Posterior vena cava (tissue), 2 donors: ENCODE measurements at regions not wholly inside any gene's neighbourhood (a gene's known extent, or its start where the extent isn't known, plus 50 kb on each side); places are given as distances from the start of the nearest gene placed in this dataset.
"Not testable (repeated sequence)": the region's sequence is repeated elsewhere in the genome, so short reads cannot be mapped to it uniquely, and the experiment has no call there.

Experiments
- DNase-seq: peaks from one replicate; pipeline ENCODE4 v3.0.0-alpha.2; 2020; ENCODE audit warnings: low spot score
- intact Hi-C, 2 donors: fragments of 100-400 bp; cut with DNase I; formaldehyde crosslinking; loops; one replicate each; pipeline versions ENCODE4 v1.14.1 to v1.14.2; 2022 to 2023
- donor health status: DM: yes; HTN: yes; CAD: no.
- donor health status: DM: yes; HTN: yes; CAD: no.

DNA sequence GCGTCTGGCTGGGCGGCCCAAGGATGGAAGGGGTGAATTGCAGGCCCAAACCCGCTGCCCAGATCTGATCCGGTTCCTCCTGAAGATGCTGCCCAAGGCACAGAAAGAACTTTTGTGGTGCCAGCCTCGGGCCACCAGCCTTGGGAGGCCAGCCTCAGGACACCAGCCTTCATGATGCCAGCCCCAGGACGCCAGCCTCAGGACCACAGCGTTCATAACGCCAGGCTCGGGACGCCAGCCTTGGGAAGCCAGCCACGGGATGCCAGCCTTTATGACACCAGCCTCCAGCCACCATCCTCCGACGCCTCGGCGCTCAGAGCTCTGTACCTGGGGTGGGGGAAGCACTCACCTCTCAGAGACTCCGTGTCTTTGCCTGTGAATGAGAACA is 107.8 kb downstream of the ADRA2C start:
- DNase-seq: peak; percentile 66
- intact Hi-C loops: no loop called here

DNA sequence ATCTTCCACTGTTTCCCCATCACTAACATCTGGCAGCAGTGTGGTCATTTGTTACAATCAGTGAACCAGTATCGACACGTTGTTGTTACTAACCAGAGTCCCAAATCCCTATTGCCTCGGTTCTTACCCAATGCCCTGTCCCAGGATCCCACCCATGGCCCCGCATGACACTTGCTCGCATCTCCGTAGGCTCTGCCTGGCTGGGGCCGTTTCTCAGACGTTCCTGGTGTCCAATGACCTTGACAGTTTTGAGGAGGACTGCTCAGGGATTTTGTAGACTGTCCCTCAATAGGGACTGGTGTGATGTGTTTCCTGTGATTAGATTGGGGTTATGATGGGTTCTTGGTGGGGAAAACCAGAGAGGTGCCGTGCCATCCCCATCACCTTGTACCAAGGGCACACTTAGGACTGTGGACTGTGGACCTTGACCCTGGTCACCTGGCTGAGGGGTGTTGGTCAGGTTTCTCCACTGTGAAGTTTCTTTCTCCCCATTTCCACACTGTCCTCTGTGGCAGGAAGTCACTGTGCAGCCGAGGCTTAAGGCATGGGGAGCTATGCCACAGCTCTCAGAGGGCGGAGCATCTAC is 108.4 kb downstream of the ADRA2C start:
- peak; percentile 30 for DNase-seq
- intact Hi-C loops: loop anchor here in 1 of 2 donors (5.0 kb wide), 1 partner anchor 387 kb away; no protein-coding TSS in a partner anchor

DNA sequence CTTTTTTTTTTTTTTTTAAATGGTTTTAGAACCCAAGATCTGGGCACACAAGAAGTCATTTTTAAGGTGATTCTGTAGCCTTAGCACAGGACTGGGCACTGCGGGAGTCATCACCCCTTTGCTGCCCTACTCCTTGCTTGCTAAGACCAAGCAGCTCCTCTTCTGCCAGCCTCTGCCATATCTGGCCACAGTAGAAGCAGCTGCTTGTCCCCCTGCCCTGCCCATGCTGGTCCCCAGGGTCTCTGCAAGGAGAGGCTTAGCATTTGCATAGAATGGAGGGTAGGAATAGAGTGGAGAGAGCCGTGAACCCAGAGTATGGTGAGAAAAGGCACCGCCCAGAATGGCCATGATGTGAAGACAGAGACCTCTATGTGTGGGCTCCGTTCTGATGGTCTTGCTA is 109.3 kb downstream of the ADRA2C start:
- intact Hi-C loops: loop anchor here in 1 of 2 donors (5.0 kb wide), 1 partner anchor 388 kb away; no protein-coding TSS in a partner anchor
- DNase-seq: no peak

DNA sequence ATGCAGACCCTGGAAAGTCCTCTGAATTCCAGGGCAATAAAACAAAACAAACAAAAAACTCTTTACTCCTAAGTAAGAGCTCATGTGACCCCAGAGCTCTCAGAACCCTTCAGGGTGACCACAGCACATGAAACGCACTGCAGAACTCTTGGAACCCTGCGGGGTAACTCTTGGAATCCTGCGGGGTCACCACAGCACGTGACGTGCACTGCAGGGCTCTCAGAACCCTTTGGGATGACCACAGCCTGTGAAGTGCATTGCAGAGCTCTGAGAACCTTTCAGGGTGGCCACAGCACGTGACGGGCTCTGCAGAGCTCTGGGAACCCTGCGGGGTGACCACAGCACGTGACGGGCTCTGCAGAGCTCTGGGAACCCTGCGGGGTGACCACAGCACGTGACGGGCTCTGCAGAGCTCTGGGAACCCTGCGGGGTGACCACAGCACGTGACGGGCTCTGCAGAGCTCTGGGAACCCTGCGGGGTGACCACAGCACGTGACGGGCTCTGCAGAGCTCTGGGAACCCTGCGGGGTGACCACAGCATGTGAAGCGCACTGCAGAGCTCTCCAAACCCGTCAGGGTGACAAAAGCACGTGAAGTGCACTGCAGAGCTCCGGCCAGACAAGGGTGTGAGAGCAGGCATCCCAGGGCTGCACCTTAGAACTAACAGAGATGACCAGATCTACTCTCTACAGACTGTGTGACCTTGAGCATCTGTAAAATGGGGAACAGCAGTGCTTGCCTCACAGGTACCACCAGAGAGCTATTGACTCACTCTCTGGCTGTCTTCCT is 110.1 kb downstream of the ADRA2C start:
- DNase-seq: not testable (repeated sequence)

DNA sequence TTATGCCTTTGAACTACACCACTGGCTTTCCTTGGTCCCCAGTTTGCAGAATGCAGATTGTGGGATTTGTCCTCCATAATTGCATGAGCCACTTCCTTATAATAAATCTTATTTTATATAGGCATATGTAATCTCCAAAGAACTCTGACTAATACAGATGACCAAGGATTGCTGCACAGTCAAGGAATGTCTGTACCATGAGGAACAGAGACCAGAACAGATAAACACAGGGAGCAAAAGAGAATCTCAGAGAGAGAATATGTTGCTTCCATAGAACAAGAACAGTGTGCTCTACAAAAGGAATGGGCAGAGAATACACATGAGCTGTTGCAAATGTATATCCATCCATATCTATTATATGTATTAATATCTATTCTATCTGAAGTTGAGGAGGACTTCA is 111.1 kb downstream of the ADRA2C start:
- no peak for DNase-seq
- intact Hi-C loops: loop anchor here in 1 of 2 donors (5.0 kb wide), 1 partner anchor 390 kb away; no protein-coding TSS in a partner anchor

More for the DNA sequence above, 110.1 kb downstream of the ADRA2C start:
- intact Hi-C loops: loop anchor here in 1 of 2 donors (5.0 kb wide), 1 partner anchor 389 kb away; no protein-coding TSS in a partner anchor

DNA sequence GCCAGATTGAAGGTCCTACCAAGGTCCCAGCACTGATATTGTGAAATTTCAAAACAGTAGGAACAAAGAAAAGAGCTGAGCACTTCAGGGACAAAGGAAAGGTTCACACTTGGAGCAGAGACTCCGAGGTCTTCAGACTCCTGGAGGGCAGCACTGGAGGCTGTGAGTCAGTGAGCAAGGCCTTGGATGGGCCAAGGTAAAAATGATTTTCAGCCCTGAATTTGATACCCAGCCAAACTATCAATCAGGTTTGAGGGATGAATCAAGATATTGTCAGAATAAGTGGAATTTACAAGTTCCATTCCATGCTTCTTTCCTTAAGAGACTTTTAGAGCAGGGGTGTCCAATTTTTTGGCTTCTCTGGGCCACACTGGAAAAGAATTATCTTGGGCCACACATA is 111.7 kb downstream of the ADRA2C start:
- no peak for DNase-seq
- intact Hi-C loops: loop anchor here in 1 of 2 donors (5.0 kb wide), 1 partner anchor 391 kb away; no protein-coding TSS in a partner anchor

DNA sequence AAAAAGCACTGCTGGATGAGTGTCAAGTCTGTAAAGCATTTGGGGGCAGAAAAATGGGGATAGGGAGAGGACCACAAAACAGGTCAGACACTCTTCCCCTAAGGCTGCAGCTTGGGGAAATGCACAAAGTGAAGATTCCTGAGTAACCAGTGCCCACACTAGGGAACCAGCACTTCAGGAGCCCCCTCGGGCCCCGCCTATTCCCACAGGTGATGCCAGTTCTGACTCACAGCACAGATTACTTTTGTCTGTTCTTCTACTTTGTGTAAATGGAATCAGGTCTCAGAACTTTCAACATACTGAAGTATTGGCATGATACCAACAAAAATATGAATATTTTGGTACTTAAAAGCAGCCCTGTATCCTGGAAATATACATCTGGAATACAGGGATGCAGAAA is 112.5 kb downstream of the ADRA2C start:
- intact Hi-C loops: loop anchor here in 1 of 2 donors (5.0 kb wide), 1 partner anchor 391 kb away; no protein-coding TSS in a partner anchor
- DNase-seq: no peak

DNA sequence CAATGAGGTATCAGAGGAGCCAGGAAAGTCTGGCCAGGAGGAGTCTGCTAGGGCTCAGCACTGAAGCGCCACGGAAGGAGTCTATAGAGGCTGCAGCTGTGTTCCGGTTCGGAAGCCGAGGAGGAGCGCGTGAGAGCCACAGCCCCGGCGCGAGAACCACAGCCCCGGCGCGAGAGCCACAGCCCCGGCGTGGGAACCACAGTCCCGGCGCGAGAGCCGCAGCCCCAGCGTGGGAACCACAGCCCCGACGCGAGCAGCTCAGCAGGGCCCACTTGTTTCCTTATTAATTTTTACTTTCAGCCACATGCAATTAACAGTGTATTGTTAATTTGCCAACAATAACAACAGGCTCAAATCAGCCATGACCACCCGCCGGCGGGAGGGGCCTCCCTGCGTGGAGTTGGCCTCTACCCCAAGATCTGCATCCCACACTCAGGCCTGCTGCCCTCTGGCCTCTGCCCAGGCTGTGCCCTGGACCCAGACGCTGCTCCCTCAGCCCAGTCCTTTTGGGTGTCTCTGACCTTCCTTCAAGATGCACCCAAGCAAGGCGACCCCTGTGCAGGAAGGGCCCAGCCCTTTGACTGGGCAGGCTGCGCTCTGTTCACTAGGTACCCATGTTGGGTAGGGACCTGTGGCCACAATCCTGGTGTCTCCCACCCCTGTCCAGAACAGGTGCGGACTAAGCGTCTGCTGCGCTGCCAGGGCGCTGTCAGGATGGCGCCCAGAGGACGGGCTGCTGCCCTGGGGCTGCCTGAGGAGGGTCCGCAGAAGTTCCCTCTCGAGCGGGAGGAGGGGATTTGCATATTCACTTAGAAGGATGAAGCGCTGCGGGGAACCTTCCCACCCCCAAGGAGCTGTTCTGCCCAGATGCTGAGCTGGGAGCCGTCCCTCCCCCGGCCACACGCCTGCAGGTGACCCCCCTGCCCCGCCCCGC is 113.8 kb downstream of the ADRA2C start:
- intact Hi-C loops: loop anchor here in 1 of 2 donors (5.0 to 10.0 kb wide), 2 partner anchors 115 to 393 kb away; partner anchors contain the start of gene ADRA2C
- no peak for DNase-seq

DNA sequence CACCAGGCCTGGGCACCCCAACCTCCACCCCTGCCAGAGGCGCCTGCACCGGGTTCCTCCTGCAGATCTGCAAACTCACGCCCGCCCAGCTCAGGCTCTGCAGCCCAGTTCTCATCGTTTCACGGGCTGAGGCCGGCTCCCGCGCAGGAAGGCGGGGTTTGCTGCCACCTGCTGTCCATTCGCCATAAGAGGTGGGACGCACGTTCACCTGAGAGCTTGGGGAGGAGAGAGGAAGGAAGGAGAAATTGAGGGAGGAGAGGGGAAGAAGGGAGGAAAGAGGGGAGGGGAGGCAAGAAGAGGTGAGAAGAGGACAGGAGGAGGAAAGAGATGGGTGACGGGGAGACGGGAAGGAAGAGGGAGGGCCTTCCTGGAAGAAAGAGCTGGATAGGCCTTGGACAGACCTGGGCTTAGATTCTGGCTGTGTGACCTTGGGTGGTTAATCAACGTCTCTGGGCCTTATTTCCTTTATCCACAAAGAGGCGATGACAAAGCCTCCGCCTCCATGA is 114.5 kb downstream of the ADRA2C start:
- intact Hi-C loops: loop anchor here in 1 of 2 donors (10.0 kb wide), 1 partner anchor 116 kb away; the partner anchor contains the start of gene ADRA2C
- DNase-seq: no peak

DNA sequence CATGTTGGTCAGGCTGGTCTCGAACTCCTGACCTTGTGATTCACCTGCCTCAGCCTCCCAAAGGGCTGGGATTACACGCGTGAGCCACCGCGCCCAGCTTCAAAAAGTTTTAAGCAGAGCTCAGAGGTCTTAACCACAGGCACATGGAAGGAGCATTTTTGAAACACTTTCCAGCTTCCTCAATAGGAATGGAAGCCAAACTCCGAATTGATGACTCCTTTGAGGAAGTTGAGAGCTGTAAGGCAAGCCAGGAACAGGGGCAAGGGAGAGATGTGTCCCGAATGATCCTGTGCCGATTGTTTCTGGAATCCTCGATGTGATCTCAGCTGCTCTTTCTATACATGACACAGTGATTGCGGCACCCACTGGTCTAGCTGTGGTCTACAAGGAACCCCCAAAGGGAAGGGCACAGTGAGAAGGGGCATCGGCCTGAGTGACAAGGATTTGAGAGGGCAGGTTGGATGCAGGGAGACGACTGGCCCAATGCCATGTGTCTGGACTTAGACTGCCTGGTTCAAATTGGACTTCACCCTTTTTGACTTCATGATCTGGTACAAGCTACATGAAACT is 116.2 kb downstream of the ADRA2C start:
- DNase-seq: not testable (repeated sequence)
- intact Hi-C loops: loop anchor here in 1 of 2 donors (10.0 kb wide), 1 partner anchor 118 kb away; the partner anchor contains the start of gene ADRA2C

DNA sequence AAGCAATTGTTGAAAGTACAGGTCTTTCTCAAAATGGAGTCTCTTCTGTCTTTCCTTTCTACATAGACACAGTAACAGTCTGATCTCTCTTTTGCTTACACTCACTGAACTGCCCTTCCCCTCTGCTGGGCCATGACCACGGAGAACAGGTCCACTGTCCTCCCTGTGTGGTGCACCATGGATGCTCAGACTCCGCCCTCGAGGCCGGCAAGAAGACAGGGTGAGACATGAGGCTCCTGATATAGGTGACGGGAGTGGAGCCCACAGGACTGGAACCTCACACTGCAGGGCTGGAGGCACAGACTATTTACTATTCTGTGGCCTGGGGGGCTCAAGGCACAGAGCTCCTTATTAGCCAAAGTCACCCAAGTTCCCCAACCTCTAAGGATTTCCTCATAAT is 118.1 kb downstream of the ADRA2C start:
- intact Hi-C loops: loop anchor here in 1 of 2 donors (10.0 kb wide), 1 partner anchor 119 kb away; the partner anchor contains the start of gene ADRA2C
- not testable (repeated sequence) for DNase-seq

DNA sequence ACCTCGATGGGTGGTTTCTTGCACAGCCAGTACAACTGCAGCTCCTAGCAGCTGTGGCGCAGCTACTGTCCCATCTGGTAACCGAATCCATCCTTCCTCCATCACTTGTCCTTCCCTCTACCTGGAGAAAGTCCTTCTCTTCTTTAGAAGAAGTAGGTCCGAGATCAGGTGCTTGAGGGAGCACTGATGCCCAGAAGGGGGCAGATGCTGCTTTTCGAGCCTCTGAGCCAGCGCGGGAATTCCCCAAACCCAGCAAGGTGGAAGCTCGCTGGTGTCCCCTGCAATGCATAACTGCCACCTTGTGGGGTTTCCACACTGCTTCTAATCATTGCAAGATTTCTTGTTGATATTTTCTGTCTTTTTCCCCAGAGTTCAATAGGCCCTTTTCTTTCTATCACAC is 127.4 kb downstream of the ADRA2C start:
- intact Hi-C loops, DNase-seq: not testable (repeated sequence)

DNA sequence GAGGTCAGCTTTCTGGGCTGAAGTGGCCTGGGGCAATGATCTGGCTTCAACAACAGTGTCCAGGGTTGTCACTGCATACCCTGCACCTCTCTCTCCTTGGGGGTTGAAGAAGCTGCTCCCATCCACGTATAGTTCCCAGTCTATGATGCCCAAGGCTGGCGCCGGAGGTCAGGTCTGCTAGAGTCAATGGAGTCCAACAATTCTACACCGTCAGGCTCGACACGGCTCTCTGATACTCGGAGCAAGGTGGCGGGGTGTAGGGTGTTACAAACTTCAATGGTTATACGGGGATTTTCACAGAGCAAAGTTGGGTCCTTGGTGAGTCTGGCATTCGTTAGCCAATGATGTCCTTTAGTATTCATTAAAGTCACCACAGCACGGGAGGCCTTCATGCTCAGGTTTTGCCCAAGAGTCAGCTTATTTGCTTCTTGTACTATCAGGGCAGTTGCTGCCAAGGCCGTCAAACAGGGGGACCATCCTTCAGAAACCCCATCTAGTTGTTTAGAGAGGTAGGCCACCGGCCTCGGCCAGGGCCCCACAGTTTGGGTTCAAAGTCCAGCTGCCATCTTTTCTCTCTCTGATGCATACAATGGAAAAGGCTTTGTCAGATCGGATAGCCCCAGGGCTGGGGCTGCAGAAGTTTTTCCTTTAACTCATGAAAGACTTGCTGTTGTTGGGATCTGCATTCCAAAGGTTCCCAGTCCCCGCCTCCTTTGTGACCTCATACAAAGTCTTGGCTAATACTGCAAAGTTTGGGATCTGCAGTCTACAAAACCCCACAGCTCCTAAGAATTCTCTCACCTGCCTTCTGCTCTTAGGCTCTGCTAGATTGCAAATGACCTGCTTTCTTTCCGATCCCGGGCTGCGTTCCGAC is 128.1 kb downstream of the ADRA2C start:
- intact Hi-C loops, DNase-seq: not testable (repeated sequence)

DNA sequence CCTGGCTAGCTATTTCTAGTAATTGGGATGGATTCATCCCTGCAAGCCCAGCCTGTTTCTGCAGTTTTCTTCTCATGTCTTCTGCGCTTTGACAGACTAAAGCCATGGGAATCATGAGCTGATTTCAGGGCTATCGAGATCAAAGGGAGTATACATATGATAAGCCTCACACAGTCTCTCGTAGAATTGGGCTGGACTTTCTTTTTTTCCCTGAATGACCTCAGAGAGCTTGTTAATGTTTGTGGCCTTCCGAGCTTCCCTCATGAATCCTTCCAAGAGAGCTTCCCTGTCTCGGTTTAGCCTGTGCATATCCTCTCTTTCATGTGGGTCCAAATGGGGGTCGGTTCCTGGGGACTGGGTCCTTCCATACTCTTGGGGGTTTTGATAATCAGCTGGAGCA is 130.3 kb downstream of the ADRA2C start:
- intact Hi-C loops: no loop called here
- DNase-seq: no peak

DNA sequence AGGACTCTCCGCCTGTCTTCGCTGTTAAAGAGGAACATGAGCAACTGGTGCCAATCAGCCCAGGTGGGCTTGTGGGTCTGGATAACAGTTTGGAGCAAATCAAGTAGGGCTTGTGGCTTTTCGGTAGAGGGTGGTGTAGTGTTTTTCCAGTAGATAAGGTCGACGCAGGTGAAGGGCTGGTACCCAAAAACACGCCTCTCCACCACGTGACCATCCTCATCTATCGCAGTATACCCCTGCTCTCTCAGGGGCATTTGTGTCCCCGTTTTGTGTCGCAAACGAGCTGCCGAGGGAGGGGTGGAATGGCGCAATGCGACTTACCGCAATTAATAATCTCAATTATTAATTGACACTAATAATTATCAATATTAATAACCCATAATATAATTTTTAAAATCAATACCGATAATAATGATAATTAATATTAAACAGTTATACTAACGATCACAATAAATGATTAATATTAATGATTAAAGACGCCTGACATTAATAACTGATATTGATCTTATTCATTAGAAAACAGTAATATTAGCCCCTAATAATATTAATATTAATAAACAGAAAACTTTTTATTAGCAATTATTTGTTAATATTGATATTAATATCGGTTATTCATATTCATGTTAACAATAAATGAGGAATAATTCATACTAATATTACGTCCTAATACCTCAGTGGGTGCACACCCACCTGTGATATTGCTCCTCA is 130.8 kb downstream of the ADRA2C start:
- intact Hi-C loops, DNase-seq: not testable (repeated sequence)

DNA sequence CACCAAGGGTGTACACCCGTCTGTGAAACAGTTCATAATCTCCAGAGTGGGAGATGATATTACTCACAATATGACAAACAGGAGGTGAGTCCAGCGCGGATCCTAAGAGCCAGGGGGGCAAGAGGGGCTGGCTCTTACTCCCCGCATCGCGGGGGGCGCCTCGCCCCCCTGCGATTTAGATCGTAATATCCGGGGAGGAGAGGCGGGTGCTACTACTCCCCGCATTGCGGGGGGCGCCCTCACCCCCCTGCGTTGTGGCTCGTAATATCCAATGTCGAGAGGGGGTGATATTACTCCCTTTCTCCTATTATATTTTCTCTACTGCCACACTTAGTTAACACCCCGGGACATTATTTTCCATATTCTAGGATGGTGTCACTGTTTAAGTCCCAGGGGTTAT is 131.9 kb downstream of the ADRA2C start:
- no peak for DNase-seq
- intact Hi-C loops: no loop called here

DNA sequence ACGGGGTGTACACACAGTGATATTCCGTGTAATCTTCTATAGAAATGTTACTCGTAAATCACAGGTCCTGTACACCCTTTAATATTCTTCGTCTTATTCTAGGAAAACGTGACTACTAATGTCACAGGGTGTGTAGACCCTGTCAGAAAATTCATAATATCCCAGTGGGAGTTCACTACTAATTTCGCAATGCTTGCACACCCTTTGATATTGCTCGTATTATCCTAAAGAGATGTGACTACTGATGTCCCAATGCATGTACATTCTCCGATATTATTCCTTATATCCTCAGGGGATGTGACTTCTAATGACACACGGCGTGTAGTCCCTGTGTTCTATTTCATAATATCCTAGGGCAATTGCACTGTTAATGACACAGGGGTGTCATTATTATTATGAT is 132.7 kb downstream of the ADRA2C start:
- intact Hi-C loops, DNase-seq: not testable (repeated sequence)
